ENCODE measurements at regions not wholly inside any gene's neighbourhood (a gene's known extent, or its start where the extent isn't known, plus 50 kb on each side); places are given as distances from the start of the nearest gene placed in this dataset.

- no peak for DNase-seq (ENCODE audit: extremely low read depth, insufficient read length)
- TF ChIP-seq CTCF (IDR thresholded peaks at IDR 0.05; ENCODE audit: insufficient read depth, low read length, poor library complexity, severe bottlenecking) = no peak
- Histone ChIP-seq H3K4me3 (replicated peaks; ENCODE audit: low read depth, low read length) (no peak overlapping the region), H3K27me3 (replicated peaks; ENCODE audit: control insufficient read depth, insufficient read depth, low read length) (no peaks in the 10 kb centered on the region; the same call in none of the 2 replicates), H3K36me3 (ENCODE audit: control insufficient read depth, insufficient read depth, low read length) (no peaks in the 10 kb centered on the region)
These were observed 185.5 kb downstream of the FOXL1 start for GRCh38 chr16:86763819-86764218.

GRCh38 chr16:86764551-86764950, 186.2 kb downstream of the FOXL1 start:
- Histone ChIP-seq H3K27me3 (replicated peaks; ENCODE audit: control insufficient read depth, insufficient read depth, low read length) (no peaks in the 10 kb centered on the region; the same call in none of the 2 replicates), H3K36me3 (ENCODE audit: control insufficient read depth, insufficient read depth, low read length) (no peaks in the 10 kb centered on the region), H3K4me3 (replicated peaks; ENCODE audit: low read depth, low read length) (no peak overlapping the region)
- no peak for DNase-seq (ENCODE audit: extremely low read depth, insufficient read length)
- TF ChIP-seq CTCF (IDR thresholded peaks at IDR 0.05; ENCODE audit: insufficient read depth, low read length, poor library complexity, severe bottlenecking) = no peak

- Histone ChIP-seq H3K4me3 (replicated peaks; ENCODE audit: low read depth, low read length) (no peak overlapping the region), H3K27me3 (replicated peaks; ENCODE audit: control insufficient read depth, insufficient read depth, low read length) (no peaks in the 10 kb centered on the region; the same call in none of the 2 replicates)
- TF ChIP-seq CTCF (IDR thresholded peaks at IDR 0.05; ENCODE audit: insufficient read depth, low read length, poor library complexity, severe bottlenecking) = no peak
These were observed 187.2 kb downstream of the FOXL1 start for GRCh38 chr16:86765389-86766026.

GRCh38 chr16:86766700-86767099, 188.4 kb downstream of the FOXL1 start:
- DNase-seq (ENCODE audit: extremely low read depth, insufficient read length) = no peak
- no peaks in the 10 kb centered on the region; the same call in none of the 2 replicates for H3K27me3 ChIP-seq (replicated peaks; ENCODE audit: control insufficient read depth, insufficient read depth, low read length)
- no peaks in the 10 kb centered on the region for H3K36me3 ChIP-seq (ENCODE audit: control insufficient read depth, insufficient read depth, low read length)
- H3K4me3 ChIP-seq (replicated peaks; ENCODE audit: low read depth, low read length) = no peak overlapping the region
- TF ChIP-seq CTCF (IDR thresholded peaks at IDR 0.05; ENCODE audit: insufficient read depth, low read length, poor library complexity, severe bottlenecking) = no peak

More at GRCh38 chr16:86765389-86766026, 187.2 kb downstream of the FOXL1 start:
- DNase-seq (ENCODE audit: extremely low read depth, insufficient read length) = no peak
- no peaks in the 10 kb centered on the region for H3K36me3 ChIP-seq (ENCODE audit: control insufficient read depth, insufficient read depth, low read length)

- Histone ChIP-seq H3K36me3 (ENCODE audit: control insufficient read depth, insufficient read depth, low read length) (no peaks in the 10 kb centered on the region), H3K27me3 (replicated peaks; ENCODE audit: control insufficient read depth, insufficient read depth, low read length) (no peaks in the 10 kb centered on the region; the same call in none of the 2 replicates), H3K4me3 (replicated peaks; ENCODE audit: low read depth, low read length) (no peak overlapping the region)
- no peak for TF ChIP-seq CTCF (IDR thresholded peaks at IDR 0.05; ENCODE audit: insufficient read depth, low read length, poor library complexity, severe bottlenecking)
- no peak for DNase-seq (ENCODE audit: extremely low read depth, insufficient read length)
These were observed 190.0 kb downstream of the FOXL1 start for GRCh38 chr16:86768228-86768791.

All from GM06990 (cell line).